Fibroblast of mammary gland (primary cell): ENCODE measurements at regions not wholly inside any gene's neighbourhood (a gene's known extent, or its start where the extent isn't known, plus 50 kb on each side); places are given as distances from the start of the nearest gene placed in this dataset.

ENCODE experiments used
- DNase-seq: peaks from one replicate; pipeline ENCODE4 v3.0.0-alpha.2; 2010; ENCODE audit warnings: low read depth
- H3K4me3 ChIP-seq: 2 replicates; pipeline ENCODE4 v1.5.1; 2011; ENCODE audit warnings: low read depth, mild to moderate bottlenecking, low read length, moderate library complexity; ENCODE audit not compliant: control insufficient read depth
- TF ChIP-seq, protein P1 (sequence below): conservative IDR thresholded peaks from 2 replicates; pipeline ENCODE4 v1.5.1; 2011; ENCODE audit warnings: low read depth, low read length, inconsistent platforms; ENCODE audit not compliant: control insufficient read depth, insufficient read depth

DNA sequence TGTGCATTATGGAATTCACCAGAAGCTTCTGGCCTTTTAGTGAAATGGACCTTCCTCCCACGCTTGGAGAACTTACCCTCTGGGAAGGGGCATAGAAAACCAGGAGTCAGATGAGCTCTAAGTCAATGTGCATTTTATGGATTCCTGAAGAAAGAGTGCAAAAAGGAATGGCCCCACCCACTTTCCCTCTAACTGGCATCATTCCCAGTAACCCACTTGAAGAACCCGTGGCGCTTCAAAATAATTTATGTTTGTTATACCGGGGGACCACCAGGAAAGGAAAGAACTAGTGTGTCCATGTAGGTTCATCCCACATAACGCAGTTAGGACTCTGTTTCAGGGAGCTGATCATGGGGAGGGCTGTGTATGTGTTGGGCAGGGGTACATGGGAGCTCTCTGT lies 1153.4 kb downstream of the TMEM121 start:
- no peak overlapping the region for H3K4me3 ChIP-seq
- DNase-seq = no peak
- TF ChIP-seq, protein P1, sequence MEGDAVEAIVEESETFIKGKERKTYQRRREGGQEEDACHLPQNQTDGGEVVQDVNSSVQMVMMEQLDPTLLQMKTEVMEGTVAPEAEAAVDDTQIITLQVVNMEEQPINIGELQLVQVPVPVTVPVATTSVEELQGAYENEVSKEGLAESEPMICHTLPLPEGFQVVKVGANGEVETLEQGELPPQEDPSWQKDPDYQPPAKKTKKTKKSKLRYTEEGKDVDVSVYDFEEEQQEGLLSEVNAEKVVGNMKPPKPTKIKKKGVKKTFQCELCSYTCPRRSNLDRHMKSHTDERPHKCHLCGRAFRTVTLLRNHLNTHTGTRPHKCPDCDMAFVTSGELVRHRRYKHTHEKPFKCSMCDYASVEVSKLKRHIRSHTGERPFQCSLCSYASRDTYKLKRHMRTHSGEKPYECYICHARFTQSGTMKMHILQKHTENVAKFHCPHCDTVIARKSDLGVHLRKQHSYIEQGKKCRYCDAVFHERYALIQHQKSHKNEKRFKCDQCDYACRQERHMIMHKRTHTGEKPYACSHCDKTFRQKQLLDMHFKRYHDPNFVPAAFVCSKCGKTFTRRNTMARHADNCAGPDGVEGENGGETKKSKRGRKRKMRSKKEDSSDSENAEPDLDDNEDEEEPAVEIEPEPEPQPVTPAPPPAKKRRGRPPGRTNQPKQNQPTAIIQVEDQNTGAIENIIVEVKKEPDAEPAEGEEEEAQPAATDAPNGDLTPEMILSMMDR = no peak

DNA sequence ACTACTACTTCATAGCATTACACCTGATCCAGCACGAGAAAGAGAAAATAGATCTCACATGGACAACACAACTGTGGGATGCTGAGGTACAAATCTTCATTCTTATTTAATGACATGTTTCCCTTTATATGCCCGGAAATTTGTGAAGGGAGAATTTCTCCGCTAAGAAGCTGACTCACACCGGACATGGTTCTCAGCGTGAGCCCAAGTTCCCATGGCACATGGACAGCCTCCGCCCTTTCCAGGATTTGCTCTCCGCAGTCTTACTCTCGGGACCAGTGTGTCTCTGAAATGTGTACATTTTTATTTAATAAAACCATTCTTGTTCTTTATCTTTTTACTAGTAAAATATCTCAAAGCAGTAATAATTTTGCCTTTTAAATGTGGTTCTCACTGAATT lies 1154.8 kb downstream of the TMEM121 start:
- TF ChIP-seq, protein P1 = no peak

DNA sequence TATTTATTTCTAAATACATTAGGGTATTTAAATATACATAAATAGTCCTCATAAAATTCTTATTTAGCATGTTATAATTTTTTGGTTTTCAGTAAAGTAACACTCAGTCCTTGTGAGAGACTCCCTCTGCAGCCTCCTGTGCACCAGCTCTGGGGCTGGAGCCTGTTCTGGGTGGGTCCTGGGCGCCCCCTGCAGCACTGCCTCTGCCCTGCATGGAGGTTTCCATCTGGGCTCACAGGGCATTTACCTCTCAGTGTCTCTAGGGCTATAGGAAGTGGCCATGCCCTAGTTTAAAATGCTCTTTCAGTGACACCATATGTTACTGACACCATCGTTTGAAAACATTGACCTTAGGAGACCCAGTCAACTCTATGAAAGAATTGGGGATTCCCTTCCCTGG lies 1155.2 kb downstream of the TMEM121 start:
- no peak for DNase-seq
- TF ChIP-seq, protein P1 = no peak
- no peak overlapping the region for H3K4me3 ChIP-seq

More for the DNA sequence above, 1154.8 kb downstream of the TMEM121 start:
- no peak for DNase-seq
- no peak overlapping the region for H3K4me3 ChIP-seq

DNA sequence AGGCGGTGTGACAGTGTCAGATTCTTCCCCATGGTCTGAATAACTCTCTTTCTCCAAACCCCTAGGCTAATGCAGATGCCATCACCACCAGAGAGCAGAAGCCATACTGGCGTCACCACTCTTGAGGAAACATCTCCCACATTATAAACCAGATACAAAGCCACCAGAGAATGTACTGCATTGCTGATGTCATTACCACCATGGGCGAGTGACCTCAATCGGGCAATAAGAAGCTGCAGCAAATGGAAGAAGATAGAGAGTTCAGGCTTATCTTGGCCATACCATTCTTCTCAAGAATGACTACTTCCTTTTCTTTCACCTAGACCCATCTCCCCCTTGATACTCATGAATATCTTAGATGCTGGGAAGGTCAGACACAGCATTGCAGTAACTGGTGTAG lies 1157.2 kb downstream of the TMEM121 start:
- DNase-seq = no peak
- TF ChIP-seq, protein P1 = no peak
- no peak overlapping the region for H3K4me3 ChIP-seq

DNA sequence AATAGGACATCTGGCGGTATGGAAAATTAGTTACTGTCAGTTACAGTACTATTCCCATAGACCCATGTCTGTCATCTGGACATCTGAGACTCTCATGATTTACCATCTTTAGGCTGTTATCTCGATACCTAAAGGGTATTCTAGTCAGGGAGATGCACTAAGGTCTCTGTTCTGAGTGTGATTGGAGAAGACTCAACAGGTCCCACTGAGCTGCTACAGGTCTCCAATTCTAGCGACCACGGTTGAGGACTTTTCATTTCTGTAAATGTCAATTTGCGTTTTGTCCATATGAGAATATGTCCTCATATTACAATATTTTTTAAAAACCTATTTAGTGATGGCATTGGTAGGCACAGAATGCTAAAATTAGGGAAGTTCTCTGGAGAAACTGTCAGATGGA lies 1160.2 kb downstream of the TMEM121 start:
- TF ChIP-seq, protein P1 = no peak
- H3K4me3 ChIP-seq = no peak overlapping the region
- DNase-seq = no peak

DNA sequence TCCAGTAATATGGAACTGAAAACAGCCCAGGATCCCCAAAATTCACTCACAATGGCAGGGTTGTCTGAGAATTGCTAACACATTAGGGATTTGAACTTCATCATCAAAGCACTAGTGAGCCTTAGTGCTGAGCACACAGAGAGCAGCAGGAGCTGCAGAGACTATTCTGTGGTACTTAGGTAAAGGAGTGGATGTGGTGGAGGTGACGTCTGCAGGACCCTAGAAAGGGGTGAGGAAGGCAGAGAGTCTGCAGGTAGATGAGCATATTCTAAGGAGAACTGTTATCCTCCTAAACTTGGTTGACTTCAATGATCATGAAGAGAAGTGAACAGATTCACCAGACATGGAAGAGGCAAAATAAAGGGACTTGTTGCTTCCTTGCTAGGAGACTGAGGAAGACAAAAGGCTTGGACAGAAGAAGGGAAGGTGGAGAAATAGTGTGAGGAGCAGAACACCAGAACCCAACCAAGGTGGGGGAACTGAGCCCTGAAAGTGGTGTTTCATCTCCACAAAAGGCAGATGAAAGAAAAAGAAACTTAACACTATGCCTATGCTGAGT lies 1164.0 kb downstream of the TMEM121 start:
- DNase-seq = no peak
- TF ChIP-seq, protein P1 = no peak
- H3K4me3 ChIP-seq = no peak overlapping the region
